ENCODE measurements at regions not wholly inside any gene's neighbourhood (a gene's known extent, or its start where the extent isn't known, plus 50 kb on each side); places are given as distances from the start of the nearest gene placed in this dataset.

DNA sequence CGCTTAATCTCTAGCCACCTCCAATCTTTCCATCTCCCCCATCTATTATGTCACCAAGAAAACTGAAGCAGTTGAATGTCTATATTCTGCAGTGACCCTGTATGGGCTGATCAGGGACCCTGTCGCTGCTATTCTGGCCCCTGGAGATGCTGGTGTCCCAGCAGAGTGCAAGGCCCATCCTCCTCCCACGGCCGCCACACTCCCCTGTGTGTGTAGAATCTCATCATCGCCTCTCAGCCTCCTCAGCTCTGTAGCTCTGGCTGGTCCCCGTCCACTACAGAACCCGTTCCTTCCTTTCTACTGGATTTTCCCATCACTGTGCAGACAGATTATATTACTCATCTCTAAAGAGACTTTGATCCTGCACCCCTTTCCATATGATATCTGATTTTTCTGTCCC lies 235.8 kb upstream of the PFKP start:
- H3K4me3 Mint-ChIP-seq, result no peak overlapping the region
- no peak overlapping the region for H3K27ac Mint-ChIP-seq
- H3K4me1 Mint-ChIP-seq (ENCODE audit: low read depth), result no peaks in the 10 kb centered on the region
- H3K36me3 Mint-ChIP-seq (ENCODE audit: low read depth), result no peaks in the 10 kb centered on the region
- H3K27me3 Mint-ChIP-seq (ENCODE audit: low read depth), result no peaks in the 10 kb centered on the region
- no peaks in the 10 kb centered on the region for H3K9me3 Mint-ChIP-seq

DNA sequence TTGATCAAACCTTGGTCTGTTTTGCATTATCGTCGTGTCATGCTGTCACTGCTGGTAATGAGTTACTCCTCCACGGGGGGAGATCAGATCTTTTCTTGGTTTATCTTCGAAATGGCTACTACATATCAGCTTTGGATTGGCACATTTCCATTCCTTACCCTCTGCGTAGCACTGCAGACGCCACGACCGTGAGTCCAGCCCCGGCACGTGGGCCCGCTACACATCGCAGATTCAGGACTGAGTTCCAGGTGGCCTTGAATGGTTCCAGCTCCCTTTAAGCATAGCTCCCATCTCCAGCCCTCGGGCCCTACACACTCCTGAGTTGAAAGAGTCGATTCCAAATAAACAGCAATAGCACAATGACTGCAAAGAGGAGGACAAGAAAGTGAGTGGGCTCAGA lies 238.6 kb upstream of the PFKP start:
- Mint-ChIP-seq H3K36me3 (ENCODE audit: low read depth) (no peaks in the 10 kb centered on the region), H3K27me3 (ENCODE audit: low read depth) (no peaks in the 10 kb centered on the region), H3K27ac (no peak overlapping the region), H3K9me3 (no peaks in the 10 kb centered on the region), H3K4me1 (ENCODE audit: low read depth) (no peaks in the 10 kb centered on the region), H3K4me3 (no peak overlapping the region)

DNA sequence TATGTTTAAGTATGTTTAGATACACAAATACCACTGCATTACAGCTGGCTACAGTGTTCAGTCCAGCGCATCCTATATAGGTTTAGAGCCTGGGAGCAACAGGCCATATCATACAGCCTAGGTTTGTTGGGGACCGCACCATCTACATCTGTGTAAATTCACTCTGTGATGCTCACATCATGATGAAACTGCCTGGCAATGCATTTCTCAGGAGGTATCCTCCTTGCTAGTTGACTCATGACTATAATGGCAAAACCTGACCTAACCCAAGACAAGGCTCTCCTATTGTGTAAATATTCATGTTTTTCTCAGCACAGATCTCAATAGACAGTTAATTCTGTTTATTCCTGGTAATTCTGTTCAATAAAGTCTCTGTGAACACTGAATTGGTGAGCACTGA lies 240.7 kb upstream of the PFKP start:
- Mint-ChIP-seq H3K27me3 (ENCODE audit: low read depth) (no peaks in the 10 kb centered on the region), H3K4me1 (ENCODE audit: low read depth) (no peaks in the 10 kb centered on the region), H3K27ac (no peak overlapping the region), H3K9me3 (no peaks in the 10 kb centered on the region), H3K36me3 (ENCODE audit: low read depth) (no peaks in the 10 kb centered on the region), H3K4me3 (no peak overlapping the region)

DNA sequence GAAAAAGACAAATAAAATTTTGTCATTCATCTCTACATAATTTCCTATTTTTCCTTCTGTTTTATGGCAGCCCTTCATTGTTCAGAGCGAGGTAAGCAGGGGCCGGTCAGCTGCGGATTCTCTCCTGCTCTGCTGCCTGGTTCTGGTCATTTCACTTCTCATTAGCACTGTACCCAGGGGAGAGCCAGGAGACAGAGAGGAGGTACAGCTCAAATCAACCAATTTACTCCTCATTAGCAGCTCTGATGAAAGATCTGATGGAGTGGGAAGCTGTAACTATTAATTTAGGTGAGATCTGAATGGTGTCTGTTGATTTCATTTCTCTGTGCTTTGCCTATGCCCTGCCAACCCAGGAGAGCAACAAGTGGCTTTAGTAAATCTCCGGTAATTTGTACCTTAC lies 241.5 kb upstream of the PFKP start:
- no peaks in the 10 kb centered on the region for H3K36me3 Mint-ChIP-seq (ENCODE audit: low read depth)
- H3K27me3 Mint-ChIP-seq (ENCODE audit: low read depth), result no peaks in the 10 kb centered on the region

DNA sequence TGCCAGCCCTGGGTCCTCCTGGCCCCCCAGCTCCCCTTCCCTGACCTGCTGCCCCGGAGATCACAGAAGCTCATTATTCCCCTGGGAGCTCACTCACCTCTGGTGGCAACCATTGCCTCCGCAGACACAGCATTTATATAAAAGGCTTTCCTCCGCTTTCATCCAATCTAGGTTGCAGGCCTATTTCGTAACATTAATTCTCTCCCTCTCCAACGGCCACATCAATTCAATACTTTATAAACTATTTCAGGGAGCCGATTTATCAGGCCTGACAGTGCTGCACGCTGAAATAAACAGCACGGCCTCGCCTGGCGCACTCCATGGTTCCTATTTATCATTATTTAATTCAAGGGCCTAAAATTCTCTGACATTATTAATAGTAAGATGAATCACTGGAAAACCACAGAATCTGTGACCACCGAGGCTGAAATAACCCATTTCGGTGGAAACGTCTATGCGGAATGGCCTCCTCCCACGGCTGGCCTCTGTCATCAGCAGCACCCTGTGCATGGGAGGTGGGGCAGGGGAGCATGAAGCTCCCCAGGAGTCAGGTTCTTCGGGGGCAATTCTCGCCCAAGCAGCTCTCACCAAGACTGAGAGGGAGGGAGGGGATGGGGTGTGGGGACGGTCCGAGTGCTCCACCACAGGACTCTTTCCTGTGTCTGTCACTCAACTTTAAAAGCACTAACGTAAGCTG lies 249.3 kb upstream of the PFKP start:
- Mint-ChIP-seq H3K36me3 (ENCODE audit: low read depth) (no peaks in the 10 kb centered on the region), H3K4me3 (no peak overlapping the region)

More for the DNA sequence above, 241.5 kb upstream of the PFKP start:
- no peak overlapping the region for H3K4me3 Mint-ChIP-seq
- no peak overlapping the region for H3K27ac Mint-ChIP-seq
- no peaks in the 10 kb centered on the region for H3K9me3 Mint-ChIP-seq
- H3K4me1 Mint-ChIP-seq (ENCODE audit: low read depth), result no peaks in the 10 kb centered on the region

DNA sequence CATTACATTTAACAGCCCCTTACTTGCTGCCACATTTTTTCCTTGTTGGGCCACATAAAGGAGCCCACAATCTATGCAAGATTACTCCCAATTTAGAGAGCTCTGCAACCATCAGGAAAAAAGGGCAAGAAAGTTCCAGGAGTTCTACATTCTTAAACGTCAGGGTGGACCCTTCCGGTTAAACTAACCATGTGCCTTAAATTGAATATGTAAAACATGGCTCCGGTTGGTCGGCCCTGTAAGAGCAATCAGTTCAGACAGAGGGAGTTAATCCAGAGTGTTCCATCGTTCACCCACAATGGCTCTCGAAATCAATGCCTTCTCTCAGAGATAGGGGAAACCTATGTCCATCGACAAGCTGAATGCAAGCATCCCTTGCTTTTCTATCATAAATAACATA lies 253.7 kb upstream of the PFKP start:
- H3K4me3 Mint-ChIP-seq, result no peak overlapping the region
- no peaks in the 10 kb centered on the region for H3K27me3 Mint-ChIP-seq (ENCODE audit: low read depth)

More for the DNA sequence above, 249.3 kb upstream of the PFKP start:
- H3K27ac Mint-ChIP-seq, result no peak overlapping the region
- H3K4me1 Mint-ChIP-seq (ENCODE audit: low read depth), result no peaks in the 10 kb centered on the region
- H3K9me3 Mint-ChIP-seq, result no peaks in the 10 kb centered on the region
- H3K27me3 Mint-ChIP-seq (ENCODE audit: low read depth), result no peaks in the 10 kb centered on the region

DNA sequence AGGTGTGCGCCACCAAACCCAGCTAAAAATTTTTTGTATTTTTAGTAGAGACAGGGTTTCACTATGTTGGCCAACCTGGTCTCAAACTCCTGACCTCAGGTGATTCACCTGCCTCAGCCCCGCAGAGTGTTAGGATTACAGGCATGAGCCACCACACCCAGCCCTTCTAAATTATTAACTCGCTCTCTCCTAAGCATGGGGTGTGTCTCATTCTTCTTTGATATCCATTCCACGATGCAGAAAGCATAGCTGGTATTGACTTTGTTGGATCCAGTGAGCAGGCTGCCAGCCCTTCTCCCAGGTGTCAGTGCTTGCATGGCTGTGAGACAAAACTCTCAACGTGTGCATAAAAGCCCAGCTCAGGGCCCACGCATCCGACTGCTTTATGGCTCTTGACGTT lies 254.1 kb upstream of the PFKP start:
- no peaks in the 10 kb centered on the region for H3K4me1 Mint-ChIP-seq (ENCODE audit: low read depth)
- H3K27ac Mint-ChIP-seq, result no peak overlapping the region
- peaks cover 2% of the 10 kb centered on the region for H3K36me3 Mint-ChIP-seq (ENCODE audit: low read depth)
- H3K27me3 Mint-ChIP-seq (ENCODE audit: low read depth), result no peaks in the 10 kb centered on the region
- H3K9me3 Mint-ChIP-seq, result peaks cover 3% of the 10 kb centered on the region
- H3K4me3 Mint-ChIP-seq, result no peak overlapping the region

More for the DNA sequence above, 253.7 kb upstream of the PFKP start:
- Mint-ChIP-seq H3K36me3 (ENCODE audit: low read depth) (peaks cover 2% of the 10 kb centered on the region), H3K4me1 (ENCODE audit: low read depth) (no peaks in the 10 kb centered on the region), H3K27ac (no peak overlapping the region), H3K9me3 (peaks cover 3% of the 10 kb centered on the region)

DNA sequence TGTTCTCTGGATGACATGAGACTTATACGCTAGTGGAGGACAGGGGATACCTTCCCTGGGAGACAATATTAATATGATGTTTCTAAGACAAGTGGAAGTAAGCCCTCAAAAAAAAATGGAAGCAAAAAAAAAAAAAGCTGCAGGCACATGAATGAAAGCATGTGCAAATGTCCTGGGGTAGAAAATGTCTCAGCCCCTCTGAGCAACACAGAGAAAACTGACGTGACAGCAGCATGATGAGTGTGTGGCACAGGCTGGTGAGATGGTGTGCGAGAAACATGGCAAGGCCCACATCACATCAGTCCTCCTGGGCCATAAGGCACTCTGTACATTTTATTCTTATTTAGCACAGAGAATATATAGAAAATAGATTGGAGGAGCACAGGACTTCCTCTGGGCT lies 254.7 kb upstream of the PFKP start:
- Mint-ChIP-seq H3K4me1 (ENCODE audit: low read depth) (no peaks in the 10 kb centered on the region), H3K9me3 (peaks cover 3% of the 10 kb centered on the region), H3K4me3 (no peak overlapping the region), H3K27ac (no peak overlapping the region), H3K27me3 (ENCODE audit: low read depth) (no peaks in the 10 kb centered on the region), H3K36me3 (ENCODE audit: low read depth) (peaks cover 2% of the 10 kb centered on the region)

DNA sequence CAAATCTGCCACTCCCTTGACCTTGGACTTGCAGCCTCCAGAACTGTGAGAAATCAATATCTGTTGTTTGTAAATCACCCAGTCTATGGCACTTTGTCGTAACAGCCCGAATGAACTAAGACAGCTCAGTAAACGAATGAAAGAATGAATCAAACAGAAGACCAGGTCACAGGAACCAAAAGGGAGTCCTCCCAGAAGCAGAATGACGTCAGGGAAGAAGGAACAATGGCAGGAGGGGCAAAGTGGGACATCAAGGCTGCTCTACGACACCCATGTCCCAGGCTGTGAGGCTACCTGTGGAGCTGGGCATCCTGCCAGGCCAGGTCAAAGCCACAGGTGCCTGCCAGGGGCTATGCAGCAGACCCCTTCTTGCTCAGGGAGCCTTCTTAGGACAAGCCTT lies 267.2 kb upstream of the PFKP start:
- Mint-ChIP-seq H3K4me3 (no peak overlapping the region), H3K4me1 (ENCODE audit: low read depth) (no peaks in the 10 kb centered on the region), H3K27ac (no peak overlapping the region), H3K36me3 (ENCODE audit: low read depth) (no peaks in the 10 kb centered on the region), H3K27me3 (ENCODE audit: low read depth) (peaks cover 5% of the 10 kb centered on the region), H3K9me3 (peaks cover 4% of the 10 kb centered on the region)

DNA sequence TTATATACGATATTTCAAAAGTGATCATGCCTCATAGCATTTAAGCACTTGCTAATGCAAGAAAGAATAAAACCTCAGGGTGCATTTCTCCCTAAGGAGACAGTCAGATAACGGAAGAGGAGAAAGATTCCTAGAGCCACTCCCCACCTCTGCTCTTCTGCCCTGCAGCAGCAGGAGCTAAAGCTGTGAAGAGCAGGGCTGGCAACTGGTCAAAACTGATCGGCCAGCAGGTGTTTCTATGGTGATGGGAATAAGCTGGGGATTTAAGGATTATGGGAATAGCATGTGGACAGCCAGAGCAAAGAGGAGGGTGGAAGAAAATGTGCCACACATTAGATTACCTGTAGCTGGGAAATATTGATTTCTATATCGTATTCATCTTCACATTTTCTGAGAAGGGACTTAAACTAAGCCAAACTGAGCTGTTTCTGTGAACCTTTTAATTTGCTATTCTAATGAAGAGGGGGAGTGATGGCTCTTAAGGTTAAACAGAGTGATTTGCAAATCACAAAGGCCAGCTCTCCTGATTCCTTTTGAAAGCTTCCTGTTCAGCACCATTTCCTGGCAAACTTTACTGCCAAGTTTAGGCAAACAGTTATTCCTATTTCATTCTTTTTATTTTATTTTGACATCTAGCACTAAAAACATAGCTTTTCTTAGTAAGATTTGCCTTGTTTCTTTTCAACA lies 268.9 kb upstream of the PFKP start:
- peaks cover 12% of the 10 kb centered on the region for H3K9me3 Mint-ChIP-seq
- H3K27ac Mint-ChIP-seq, result no peak overlapping the region
- H3K4me3 Mint-ChIP-seq, result no peak overlapping the region
- no peaks in the 10 kb centered on the region for H3K4me1 Mint-ChIP-seq (ENCODE audit: low read depth)
- peaks cover 13% of the 10 kb centered on the region for H3K27me3 Mint-ChIP-seq (ENCODE audit: low read depth)
- peaks cover 2% of the 10 kb centered on the region for H3K36me3 Mint-ChIP-seq (ENCODE audit: low read depth)

DNA sequence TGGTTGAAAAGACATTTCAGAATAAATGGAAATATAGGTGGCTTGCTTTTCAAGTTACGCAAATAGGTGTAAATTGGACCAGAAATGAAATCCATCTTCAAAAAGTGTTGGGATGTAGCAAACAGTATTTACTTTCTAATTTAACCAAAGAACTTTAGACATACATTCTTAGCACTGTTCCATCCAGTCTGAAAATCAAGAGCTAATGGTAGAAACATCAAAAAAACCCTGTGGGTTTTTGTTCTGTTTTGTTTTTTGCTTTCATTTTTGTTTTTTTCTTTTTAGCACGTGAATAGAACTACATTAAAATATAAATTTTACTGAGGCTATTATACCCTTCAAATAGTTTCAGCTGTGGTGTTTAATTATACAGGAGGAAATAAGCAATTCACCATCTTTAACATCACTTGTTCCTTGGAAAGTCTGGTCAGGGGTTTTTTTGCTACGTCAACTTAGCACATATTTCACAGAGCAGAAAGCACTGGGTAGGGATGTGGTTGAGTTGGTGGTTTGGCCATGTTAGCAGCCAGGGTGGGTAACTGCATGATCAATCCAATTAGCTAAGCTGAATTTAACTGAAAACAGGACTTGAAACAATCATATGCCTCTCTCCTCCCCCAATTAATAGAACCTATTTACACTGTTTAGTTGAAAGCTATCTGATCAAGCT lies 275.4 kb upstream of the PFKP start:
- Mint-ChIP-seq H3K4me1 (ENCODE audit: low read depth) (peaks cover 10% of the 10 kb centered on the region), H3K9me3 (peaks cover 16% of the 10 kb centered on the region), H3K4me3 (no peak overlapping the region), H3K36me3 (ENCODE audit: low read depth) (peaks cover 2% of the 10 kb centered on the region), H3K27ac (no peak overlapping the region), H3K27me3 (ENCODE audit: low read depth) (peaks cover 12% of the 10 kb centered on the region)

DNA sequence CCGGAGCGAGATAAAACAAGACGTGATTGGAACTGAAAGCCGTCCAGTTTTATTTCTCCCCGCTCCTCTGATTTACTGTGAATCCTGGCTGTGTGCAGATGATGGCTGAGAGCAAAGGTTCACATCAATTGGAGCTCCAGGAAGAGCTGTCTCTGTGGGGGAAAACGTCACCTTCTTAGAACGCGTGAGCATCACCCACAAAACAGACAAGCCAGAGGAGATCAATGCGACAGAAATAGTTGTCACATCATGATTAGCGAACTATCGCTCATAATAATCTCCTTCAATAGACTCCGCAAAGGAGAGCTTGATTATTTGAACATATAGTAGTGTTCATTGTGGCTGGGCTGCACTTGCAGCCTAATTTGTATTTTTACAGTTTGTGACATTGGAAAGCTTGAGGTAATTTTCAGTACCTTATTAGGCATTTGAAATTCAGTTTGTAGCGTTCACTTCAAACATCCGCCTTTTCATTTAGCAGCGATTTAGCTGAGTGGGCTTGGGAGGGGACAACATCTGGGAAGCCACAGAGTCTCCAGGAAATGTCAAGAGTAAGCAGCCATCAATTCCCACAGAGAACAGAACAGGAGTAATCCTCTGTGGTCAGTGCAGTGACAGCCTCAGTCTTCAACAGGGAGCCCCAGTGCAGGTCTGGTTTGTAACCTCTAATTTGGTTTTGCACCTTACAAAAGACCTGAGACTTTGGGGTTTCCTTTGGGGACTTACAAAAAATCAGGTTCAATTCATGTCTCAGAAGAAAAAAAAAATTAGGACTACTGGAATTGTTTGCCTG lies 276.8 kb upstream of the PFKP start:
- Mint-ChIP-seq H3K27me3 (ENCODE audit: low read depth) (peaks cover 12% of the 10 kb centered on the region), H3K9me3 (peaks cover 12% of the 10 kb centered on the region), H3K4me3 (no peak overlapping the region), H3K27ac (no peak overlapping the region), H3K36me3 (ENCODE audit: low read depth) (peaks cover 2% of the 10 kb centered on the region), H3K4me1 (ENCODE audit: low read depth) (peaks cover 10% of the 10 kb centered on the region)

DNA sequence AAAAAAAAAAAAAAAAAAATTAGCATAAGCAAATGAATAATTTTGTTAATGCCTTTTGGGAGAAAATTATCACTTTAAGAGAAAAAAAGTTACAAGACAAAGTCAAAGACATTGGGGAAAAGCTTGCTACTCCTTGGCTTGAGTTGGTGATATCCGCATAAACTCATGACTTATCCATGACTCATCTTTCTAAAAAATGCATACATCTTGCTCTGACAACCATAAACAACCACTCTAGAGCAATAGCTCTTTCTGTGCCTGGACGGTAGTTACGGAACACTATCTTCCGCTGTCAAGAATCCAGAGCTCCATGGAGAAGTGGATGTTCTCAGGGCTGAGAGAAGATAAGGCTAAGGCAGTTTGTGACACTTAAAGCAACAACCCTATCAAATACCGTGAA lies 281.1 kb upstream of the PFKP start:
- H3K27ac Mint-ChIP-seq, result no peak overlapping the region
- H3K4me3 Mint-ChIP-seq, result no peak overlapping the region
- H3K9me3 Mint-ChIP-seq, result peaks cover 3% of the 10 kb centered on the region
- H3K4me1 Mint-ChIP-seq (ENCODE audit: low read depth), result peaks cover 3% of the 10 kb centered on the region
- peaks cover 4% of the 10 kb centered on the region for H3K27me3 Mint-ChIP-seq (ENCODE audit: low read depth)
- no peaks in the 10 kb centered on the region for H3K36me3 Mint-ChIP-seq (ENCODE audit: low read depth)

DNA sequence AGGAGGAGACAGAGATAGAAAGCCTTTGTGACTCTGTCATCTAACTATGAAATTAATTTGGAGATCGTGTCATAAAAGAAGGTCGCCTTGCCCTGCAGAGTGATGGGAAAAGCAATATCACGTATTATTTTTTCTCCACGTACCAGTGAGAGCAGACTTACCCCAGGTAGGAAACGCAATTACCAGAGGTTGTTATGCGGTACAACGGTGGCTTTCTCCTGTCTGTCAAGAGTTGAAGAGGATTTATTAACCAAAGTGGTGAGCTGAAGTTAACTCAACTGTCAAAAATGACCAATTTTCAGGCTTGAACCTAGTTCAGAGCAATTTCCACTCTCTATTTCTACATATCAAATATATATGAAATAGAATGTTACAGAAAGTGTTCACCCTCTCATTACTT lies 282.6 kb upstream of the PFKP start:
- peaks cover 3% of the 10 kb centered on the region for H3K9me3 Mint-ChIP-seq
- no peak overlapping the region for H3K4me3 Mint-ChIP-seq
- no peak overlapping the region for H3K27ac Mint-ChIP-seq
- H3K36me3 Mint-ChIP-seq (ENCODE audit: low read depth), result no peaks in the 10 kb centered on the region
- H3K4me1 Mint-ChIP-seq (ENCODE audit: low read depth), result no peaks in the 10 kb centered on the region
- H3K27me3 Mint-ChIP-seq (ENCODE audit: low read depth), result peaks cover 9% of the 10 kb centered on the region

All from T-helper 1 cell treated with Interleukin-12 subunit alpha and Interleukin-12 subunit beta and Interleukin-4 antibody, amounts not matched to agents 30 μg/mL and 1 μg/mL, for 36 hours (primary cell).